HEK293 (cell line): ENCODE measurements at regions not wholly inside any gene's neighbourhood (a gene's known extent, or its start where the extent isn't known, plus 50 kb on each side); places are given as distances from the start of the nearest gene placed in this dataset.
"Not testable (repeated sequence)": the region's sequence is repeated elsewhere in the genome, so short reads cannot be mapped to it uniquely, and the experiment has no call there.

Experiments
- ZNF785 ChIP-seq: fragments of 450-650 bp; formaldehyde crosslinking; IDR thresholded peaks from 2 replicates; pipeline ENCODE4 v1.5.1; 2016; ENCODE audit warnings: missing biosample characterization, missing genetic modification characterization
- TF ChIP-seq, protein P1 (sequence below): fragments of 450-650 bp; formaldehyde crosslinking; conservative IDR thresholded peaks from 2 replicates; pipeline ENCODE4 v1.5.1; 2016; ENCODE audit warnings: low read depth, missing biosample characterization, missing genetic modification characterization

DNA sequence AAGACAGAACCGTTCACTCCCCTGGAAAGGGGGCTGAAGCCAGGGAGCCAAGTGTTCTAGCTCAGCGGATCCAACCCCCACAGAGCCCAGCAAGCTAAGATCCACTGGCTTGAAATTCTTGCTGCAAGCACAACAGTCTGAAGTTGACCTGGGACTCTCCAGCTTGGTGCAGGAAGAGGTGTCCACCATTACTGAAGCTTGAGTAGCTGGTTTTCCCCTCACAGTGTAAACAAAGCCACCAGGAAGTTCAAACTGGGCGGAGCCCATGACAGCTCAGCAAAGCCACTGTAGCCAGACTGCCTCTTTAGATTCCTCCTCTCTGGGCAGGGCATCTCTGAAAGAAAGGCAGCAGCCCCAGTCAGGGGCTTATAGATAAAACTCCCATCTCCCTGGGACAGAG is 132.8 kb upstream of the SPRED1 start:
- not testable (repeated sequence) for TF ChIP-seq ZNF785 (tag by site-specific recombination)
- TF ChIP-seq, protein P1, sequence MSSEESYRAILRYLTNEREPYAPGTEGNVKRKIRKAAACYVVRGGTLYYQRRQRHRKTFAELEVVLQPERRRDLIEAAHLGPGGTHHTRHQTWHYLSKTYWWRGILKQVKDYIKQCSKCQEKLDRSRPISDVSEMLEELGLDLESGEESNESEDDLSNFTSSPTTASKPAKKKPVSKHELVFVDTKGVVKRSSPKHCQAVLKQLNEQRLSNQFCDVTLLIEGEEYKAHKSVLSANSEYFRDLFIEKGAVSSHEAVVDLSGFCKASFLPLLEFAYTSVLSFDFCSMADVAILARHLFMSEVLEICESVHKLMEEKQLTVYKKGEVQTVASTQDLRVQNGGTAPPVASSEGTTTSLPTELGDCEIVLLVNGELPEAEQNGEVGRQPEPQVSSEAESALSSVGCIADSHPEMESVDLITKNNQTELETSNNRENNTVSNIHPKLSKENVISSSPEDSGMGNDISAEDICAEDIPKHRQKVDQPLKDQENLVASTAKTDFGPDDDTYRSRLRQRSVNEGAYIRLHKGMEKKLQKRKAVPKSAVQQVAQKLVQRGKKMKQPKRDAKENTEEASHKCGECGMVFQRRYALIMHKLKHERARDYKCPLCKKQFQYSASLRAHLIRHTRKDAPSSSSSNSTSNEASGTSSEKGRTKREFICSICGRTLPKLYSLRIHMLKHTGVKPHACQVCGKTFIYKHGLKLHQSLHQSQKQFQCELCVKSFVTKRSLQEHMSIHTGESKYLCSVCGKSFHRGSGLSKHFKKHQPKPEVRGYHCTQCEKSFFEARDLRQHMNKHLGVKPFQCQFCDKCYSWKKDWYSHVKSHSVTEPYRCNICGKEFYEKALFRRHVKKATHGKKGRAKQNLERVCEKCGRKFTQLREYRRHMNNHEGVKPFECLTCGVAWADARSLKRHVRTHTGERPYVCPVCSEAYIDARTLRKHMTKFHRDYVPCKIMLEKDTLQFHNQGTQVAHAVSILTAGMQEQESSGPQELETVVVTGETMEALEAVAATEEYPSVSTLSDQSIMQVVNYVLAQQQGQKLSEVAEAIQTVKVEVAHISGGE (tag by site-specific recombination) = not testable (repeated sequence)
